ENCODE measurements at regions not wholly inside any gene's neighbourhood (a gene's known extent, or its start where the extent isn't known, plus 50 kb on each side); places are given as distances from the start of the nearest gene placed in this dataset.
"Not testable (repeated sequence)": the region's sequence is repeated elsewhere in the genome, so short reads cannot be mapped to it uniquely, and the experiment has no call there.

- in situ Hi-C loops (cut with HindIII; ENCODE audit: low sequenced_read_pairs), result no loop called here
Observed at GRCh38 chr3:152209776-152210175, 59.0 kb upstream of the MBNL1 start.

GRCh38 chr3:152210697-152211096 lies 58.0 kb upstream of the MBNL1 start:
- in situ Hi-C loops (cut with HindIII; ENCODE audit: low sequenced_read_pairs), result no loop called here

DNA sequence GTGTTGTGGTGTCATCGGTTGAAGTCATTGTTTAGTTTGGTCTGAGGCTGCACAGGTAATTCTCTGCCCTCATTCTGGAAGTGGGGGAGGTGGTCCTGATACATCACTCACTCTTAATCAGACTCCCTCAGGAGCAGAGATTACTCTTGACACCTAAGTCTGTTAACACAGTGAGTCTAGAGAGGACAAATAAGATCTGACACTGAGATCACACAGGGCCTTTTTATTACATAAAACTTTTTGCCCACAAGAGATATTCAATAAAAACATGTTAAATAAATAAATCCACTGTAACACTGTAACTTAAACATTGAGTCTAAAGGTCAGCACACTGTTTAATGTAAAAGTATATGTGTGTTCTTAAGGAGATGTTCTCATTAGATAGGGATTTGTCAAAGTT lies 57.1 kb upstream of the MBNL1 start:
- in situ Hi-C loops (cut with HindIII; ENCODE audit: low sequenced_read_pairs), result no loop called here

GRCh38 chr3:152213203-152213602 lies 55.5 kb upstream of the MBNL1 start:
- in situ Hi-C loops (cut with HindIII; ENCODE audit: low sequenced_read_pairs), result no loop called here

DNA sequence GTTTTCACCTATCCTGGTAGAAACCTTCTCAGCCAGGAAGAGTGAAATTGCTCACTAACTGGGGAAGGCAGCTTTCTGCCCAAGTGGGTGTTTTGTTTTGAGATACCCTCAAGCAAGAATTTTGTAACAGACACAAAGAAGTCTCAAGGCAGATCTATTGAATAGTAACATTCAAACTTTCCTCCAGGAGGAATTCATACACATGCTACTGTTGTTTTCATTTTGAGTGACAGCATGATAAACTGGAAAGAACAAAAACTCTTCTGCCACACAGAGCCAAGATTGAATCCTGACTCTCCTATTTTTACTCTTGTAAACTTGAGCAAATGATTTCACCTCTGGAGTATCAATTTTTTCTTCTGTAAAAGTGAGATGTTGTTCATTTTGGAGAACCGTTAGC lies 54.8 kb upstream of the MBNL1 start:
- in situ Hi-C loops (cut with HindIII; ENCODE audit: low sequenced_read_pairs), result no loop called here

GRCh38 chr3:152216960-152217865 lies 51.5 kb upstream of the MBNL1 start:
- in situ Hi-C loops (cut with HindIII; ENCODE audit: low sequenced_read_pairs), result not testable (repeated sequence)

DNA sequence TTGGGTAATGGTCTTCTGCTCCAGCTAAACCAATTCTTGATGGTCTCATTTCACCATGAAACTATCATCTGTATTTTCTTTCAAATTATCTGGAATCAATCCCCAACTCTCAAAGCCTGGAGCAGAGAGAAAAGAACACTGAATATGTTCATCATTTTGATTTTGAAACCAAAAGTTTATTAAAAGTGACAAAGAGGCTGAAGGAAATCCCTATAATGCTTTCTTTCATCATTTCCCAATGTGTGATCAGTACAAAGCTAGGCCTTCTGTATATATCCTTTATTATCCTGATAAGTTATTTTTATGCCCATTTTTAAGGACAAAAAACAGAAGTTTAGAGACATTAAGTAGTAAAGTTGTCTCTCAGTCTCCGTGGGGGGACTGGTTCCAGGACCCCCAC lies 50.1 kb upstream of the MBNL1 start:
- in situ Hi-C loops (cut with HindIII; ENCODE audit: low sequenced_read_pairs), result no loop called here

All from endothelial cell of hepatic sinusoid (primary cell).